Cardiac septum (tissue), 1 donor: ENCODE measurements at regions not wholly inside any gene's neighbourhood (a gene's known extent, or its start where the extent isn't known, plus 50 kb on each side); places are given as distances from the start of the nearest gene placed in this dataset.

Source experiments
- DNase-seq: peaks from one replicate; pipeline ENCODE4 v3.0.0-alpha.2; 2020; ENCODE audit warnings: low spot score
- intact Hi-C: fragments of 100-400 bp; cut with DNase I; formaldehyde crosslinking; loops from one replicate; pipeline ENCODE4 v1.14.0; 2022
- donor health status: DM: no; HTN: no; CAD: no.

DNA sequence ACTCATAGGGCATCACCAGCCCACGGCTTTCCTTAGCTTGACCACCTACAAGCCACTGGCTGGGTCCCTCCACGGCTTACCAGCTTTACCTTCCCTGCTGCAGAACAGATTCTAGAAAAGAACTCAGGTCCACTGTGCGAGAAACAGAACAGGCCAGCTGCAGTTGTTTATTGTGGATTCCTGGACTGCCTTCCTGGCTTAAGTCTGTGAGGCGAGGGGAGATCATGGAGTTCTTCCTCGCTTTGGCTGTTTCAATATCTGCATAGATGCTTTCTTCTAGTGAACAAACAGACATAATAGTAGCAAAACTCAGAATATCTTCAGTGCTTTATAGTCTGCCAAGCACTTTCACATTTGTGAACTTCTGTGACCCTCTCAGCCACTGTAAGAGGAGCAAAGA is 162.9 kb upstream of the HABP2 start:
- intact Hi-C loops: loop anchor here (5.0 to 10.0 kb wide), 2 partner anchors 443 to 825 kb away; no protein-coding TSS in a partner anchor
- DNase-seq: no peak

DNA sequence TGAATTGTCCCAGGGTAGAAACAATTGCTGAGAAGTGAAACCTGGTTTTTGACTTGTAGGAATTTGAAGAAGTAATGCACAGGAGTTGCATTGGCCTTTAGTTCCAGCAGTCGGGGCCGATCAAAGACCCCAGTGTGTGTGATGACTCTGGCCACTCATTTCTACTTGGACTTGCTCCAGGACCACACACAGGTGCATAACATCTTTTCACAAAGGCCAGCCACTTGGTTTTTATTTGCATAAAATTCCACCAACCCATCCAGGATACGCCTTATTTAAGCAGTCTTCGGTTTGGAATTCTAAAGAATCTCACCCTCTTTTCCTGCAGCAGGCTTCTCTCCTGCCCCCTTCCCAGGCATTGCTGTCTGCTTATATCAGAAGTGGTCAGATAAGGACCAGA is 162.0 kb upstream of the HABP2 start:
- intact Hi-C loops: no loop called here
- no peak for DNase-seq

DNA sequence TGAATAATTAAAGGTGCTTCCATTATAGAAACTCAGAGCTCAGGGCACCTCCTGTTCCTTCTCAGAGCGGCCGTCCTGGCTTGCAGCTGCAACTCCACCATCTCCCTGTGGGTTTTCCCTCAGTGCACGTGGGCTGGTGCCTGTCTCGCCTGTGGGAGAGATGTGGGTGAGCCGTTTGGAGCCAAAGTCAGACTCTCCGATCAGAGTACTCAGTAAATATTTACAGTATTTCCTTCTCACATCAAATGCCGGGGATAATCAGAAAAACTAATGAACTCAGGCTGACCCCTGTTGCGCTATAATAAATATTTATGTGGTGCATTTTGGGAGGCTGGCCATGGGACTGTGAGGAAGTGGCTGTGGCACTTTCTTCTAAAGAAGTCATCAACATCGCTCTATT is 155.8 kb upstream of the HABP2 start:
- intact Hi-C loops: no loop called here
- no peak for DNase-seq

DNA sequence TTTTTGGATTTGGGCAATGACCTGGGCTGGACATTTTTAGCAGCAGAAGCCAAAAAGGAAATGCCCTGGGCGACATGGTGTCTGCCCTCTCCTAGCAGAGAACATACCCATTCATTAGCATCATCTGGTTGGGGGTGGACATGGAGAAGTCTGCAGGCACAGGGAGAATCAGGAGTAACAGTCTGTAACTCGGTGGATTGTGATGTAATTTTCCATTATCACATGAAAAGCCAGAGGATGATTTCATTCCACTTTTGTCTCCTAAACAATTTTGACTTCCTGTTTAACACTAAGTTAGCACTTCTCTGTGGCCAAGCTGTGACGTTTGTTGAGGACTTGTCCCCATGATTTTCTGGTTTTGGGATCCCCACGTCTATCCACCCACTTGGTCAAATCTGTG is 153.8 kb upstream of the HABP2 start:
- DNase-seq: no peak
- intact Hi-C loops: no loop called here

DNA sequence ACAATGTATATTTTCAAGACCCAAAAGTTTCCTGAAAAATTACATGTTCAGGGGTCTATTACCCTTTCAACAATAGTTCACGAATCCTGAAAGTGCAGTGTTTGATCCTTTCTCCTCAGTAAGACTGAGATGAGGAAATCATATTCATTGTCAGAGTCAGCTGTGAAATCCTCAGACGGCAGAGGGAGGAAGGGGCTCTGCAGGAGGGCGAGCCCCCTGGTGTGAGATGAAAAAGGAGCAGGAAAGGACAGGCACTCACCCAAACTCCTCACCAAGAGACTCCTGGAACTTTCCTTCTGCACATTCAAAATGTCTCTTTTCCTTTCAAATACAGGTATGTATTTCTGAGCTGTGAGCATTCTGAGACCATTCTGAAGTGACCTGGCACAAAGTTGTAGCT is 150.3 kb upstream of the HABP2 start:
- intact Hi-C loops: no loop called here
- no peak for DNase-seq

DNA sequence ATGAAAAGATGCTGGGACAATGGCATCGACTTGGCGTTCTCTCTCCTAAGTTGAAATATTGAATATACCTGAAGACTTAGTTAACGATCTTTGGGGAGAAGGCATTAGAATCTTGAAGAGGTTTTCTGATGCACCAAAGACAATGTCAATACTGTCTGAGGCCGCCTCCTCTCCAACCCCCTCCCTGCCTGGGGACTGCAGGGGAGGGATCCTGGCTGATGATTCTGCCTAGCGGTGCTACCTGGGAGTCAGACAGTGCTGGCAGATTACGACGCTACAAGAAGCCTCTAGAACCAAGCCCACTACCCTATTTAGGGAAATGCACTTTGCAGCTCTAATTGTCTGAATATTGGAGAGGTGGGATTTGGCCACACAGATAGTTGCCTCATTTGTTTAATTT is 145.6 kb upstream of the HABP2 start:
- intact Hi-C loops: no loop called here
- DNase-seq: no peak

DNA sequence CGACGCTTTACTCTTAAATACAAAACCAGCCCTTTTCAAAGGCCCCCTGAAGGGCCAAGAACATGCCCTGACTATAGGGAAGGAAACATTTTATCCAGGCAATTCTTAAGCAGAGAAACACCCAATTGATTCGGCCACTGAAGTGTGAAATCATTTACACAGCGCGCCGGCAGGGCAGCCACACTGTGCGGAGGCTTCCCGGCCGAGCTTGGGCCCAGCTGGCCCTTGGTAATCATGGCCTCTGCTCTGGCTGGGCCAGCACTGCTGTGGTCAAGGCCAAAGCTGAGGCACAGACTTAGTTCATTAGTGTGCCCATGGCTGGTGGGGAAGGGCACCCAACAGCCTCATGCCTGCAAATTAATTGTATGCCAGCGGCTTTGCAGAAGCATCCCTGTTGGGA is 143.7 kb upstream of the HABP2 start:
- DNase-seq: no peak

DNA sequence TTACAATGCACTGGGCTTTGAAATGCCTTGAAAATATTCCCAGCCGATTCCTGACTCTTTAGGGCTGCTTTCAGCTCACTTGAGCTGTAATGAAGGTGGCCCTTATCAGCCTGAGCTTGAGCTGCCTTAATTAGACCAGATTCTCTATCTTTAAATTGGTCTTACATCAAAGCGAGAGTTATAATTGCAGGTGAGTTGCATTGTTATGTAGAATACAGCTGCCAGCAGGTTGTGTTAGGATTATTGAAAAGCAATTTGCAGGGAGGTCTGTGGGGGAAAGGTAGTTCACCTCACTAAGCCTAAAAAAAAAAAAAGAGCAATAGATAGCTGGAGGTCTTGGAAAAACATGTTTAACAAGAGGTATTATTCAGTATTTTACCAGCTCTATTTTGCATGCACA is 142.2 kb upstream of the HABP2 start:
- no peak for DNase-seq
- intact Hi-C loops: no loop called here

More for the DNA sequence above, 143.7 kb upstream of the HABP2 start:
- intact Hi-C loops: no loop called here

DNA sequence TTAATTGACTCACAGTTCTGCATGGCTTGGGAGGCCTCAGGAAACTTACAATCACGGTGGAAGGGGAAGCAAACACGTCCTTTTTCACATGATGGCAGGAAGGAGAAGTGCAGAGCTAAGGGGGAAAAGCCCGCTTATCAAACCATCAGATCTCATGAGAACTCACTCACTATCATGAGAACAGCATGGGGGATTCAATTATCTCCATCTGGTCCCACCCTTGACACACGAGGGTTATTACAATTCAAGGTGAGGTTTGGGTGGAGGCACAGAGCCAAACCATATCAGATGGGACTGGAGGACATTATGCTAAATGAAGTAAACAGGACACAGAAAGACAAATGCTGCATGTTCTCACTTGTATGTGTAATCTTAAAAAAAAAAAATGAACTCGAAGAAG is 141.4 kb upstream of the HABP2 start:
- intact Hi-C loops: no loop called here
- DNase-seq: no peak

DNA sequence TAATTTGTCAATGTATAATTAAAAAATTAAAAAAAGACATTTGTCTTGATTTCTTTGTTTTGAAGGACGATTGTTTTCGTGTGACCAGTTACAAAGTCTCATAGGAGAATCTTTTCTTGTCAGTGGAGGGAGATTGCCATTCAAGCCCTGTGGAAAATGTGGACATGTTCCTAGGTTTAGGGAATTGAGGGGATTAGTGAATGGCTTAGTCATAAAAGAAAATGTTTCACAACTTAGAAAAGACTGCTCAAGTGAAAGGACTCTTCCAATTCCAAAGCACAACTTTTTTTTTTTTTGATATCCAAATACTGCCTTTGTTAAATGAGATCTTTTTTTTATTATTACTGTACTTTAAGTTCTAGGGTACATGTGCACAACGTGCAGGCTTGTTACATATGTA is 140.7 kb upstream of the HABP2 start:
- intact Hi-C loops: no loop called here
- DNase-seq: no peak

DNA sequence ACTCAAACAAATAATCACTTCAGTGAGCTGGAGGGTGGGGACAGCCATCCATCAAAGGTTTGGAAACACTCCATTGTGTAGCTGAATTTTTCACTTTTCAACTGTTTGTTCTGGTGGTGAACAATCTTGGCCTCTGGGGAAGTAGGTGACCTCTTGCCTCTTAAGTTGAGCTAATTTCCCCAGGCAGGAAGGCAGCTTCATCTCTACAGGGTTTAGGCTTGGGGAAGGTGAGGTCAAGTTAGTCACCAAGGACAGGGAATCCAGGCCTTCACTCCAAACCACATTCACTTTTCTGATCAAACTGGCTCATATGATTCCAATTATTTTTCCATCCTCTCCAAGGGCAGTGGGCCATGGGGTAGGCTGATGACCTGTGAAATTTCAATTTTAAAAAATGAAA is 138.3 kb upstream of the HABP2 start:
- no peak for DNase-seq
- intact Hi-C loops: no loop called here

DNA sequence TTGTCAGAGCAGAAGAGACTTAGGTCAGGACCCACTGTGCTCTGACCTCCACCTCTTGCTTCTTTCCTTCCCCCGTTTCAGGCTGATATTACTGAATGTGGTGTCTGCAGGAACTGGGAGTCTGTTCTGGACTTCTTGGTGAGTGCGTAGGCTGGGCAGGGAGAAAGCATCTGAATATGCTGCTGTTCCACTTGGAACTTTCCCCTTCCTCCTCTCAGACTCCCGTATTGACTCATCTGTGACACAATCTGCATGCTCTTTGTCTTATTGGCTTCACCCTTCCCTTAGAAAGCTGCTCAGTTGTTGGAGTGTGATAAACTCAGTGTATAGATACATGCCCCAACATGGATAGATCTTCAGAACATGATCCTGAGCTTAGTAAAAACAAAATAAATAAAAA is 137.6 kb upstream of the HABP2 start:
- intact Hi-C loops: no loop called here
- no peak for DNase-seq

DNA sequence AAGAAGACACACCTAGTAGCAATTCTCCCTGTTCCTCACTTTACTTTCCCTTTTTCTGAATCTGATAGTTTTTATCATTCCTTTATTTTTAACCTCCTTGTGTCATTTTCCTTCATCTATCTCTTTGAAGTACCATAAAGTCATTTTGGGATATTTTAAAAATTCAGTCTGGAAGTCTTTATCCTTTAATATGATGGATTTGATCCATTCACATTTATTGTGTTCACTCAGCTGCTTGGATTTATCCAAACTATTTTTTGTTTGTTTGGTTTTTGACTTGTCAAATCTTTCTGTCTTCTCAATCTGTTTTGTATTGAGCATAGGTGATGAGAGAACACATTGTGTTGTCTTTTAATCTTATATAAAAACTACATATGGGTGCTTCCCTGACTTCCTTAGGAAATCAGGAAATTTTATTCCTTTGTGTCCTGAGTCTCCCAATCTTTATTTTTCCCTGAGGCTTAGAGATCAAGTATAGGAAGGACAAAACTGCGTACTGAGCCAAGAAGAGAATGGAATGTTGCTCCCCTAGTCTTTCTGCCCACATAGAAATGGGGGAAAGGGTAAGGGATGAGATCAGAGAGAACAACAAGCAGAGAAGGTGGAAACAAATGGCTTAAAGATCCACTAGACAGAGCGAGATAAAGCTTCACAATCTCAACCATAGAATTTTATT is 132.7 kb upstream of the HABP2 start:
- intact Hi-C loops: no loop called here

DNA sequence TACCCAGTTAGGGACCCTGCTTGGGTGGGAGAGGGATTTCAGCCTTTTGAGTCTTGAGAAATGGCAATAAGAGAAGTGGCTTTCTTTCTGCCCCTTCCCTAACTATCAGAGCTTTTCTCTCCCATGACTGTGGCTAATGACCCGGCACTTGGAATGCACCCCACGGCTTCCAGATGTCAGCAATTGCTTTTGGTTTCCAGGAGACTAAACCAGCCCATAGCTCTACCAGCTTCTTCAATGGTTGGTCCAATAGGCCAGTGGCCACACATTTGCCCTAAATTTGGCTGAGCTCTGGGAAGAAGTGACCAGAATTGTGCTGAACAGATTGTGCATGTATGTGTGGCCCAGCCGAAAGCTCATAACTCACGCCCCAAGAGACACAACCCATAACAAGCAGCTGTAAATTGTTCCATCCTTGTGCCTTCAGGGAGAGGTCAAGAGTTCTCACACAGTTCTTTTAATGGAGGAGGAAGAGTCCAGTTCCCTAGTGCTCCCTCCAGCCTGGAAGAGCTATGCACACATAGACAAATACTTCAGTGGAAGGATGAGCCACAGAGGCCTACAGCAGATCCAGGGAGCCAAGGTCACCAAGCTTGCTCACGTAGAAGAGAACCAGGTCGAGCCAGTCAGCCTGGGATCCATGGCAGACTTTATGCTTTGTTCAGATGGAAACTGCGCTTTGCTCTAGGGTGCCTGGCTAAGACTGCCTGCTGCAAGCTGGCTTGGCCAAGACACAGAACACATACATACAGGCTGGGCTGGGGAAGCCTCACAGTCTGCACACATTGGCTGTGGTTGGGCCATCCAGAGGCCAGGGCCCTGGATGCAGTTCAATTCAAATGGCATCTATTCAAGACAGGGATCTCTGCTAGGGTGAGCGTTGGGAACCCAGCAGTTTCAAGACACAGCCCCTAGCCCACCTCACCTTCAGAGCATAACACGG is 131.8 kb upstream of the HABP2 start:
- intact Hi-C loops: no loop called here
- DNase-seq: no peak

More for the DNA sequence above, 132.7 kb upstream of the HABP2 start:
- DNase-seq: no peak

DNA sequence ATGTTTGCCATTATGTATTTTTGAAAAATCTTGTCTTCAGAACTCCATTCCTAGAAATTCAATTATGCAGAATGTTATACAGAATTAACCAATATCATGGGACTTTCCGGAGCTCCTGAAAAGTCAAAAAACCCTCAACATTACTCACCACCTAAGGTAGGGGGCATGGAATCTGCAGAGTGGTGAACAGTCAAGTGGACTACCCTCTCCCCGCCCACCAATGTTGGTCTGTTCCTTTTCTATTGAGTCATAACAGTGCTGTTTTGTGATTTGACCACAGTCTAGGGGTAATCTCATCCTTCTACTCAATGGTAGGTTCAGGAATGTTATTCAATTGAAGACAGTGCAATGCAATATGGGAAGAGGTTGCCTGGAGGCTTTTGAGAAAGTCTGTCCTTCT is 130.5 kb upstream of the HABP2 start:
- DNase-seq: no peak
- intact Hi-C loops: no loop called here

DNA sequence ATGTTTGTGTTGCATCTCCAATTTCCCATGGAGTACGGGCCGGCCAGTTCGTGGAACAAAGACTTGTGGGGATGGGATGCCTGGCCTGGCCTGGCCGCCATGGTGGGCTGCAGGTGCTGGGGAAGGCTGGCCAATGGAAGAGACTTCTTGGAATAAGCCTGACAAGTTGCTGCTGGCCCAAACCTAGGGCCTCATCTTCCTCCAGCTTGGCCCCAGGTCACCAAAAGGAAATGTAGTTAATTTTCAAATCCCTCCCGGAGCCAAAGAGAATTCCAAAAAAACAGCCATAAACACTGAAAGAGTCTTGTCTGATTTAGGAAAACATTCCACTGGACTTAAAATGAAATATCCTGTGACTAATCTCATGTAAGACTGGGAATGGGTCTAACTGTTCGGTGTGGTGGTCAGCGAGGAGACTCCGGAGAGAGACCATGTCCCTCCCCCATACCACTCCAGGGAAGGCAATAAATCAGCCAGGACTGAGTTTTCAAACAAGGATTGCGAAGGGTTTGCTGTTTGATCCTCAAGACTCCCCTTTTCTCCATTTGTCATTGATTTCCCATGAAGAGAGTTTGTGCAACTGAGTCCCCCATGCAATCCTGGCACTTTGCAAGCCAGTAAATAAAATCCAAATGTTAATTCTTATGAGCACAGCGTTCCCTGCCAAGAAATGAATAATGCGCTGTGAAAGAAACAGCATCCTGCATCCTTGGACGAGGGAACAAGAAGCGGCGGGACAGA is 128.7 kb upstream of the HABP2 start:
- intact Hi-C loops: no loop called here
- DNase-seq: no peak

DNA sequence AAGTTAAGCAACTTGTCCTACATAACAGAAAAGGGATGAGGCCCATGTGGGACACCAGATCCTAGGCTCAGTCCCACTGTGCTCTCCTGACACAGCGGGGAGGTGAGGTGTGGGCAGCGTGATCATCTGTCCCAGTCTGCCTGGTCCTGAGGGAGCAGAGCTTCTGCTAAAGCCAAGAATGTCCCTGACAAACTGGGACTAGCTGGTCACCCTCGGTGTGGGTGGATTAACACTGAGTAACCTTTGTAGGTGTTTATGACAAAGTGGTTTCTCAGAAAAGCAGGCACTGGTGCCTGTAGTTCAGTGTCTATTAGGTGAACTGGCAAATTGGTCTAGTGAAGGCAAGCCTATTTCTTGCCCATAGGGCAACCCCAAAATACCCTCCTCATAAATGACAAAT is 127.8 kb upstream of the HABP2 start:
- no peak for DNase-seq
- intact Hi-C loops: no loop called here

DNA sequence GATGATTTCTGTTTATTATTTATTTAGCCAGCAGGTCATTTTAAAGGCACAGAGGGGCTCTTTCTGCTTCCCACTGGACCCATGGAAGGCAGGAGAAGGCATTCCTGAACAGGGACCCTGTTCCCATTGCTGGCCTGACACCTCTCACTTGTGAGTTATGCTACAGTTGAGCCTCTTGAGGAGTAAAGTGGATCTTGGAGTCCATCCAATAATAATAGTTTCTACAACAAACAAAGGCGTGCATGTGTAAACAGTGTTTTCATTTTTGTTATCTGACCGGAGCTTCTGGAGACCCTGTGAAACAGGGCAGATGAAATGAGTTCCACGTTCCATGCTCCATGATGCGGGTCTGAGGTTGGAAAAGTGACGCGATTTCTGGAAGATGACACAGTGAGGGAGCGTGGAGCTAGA is 127.3 kb upstream of the HABP2 start:
- intact Hi-C loops: no loop called here
- no peak for DNase-seq

DNA sequence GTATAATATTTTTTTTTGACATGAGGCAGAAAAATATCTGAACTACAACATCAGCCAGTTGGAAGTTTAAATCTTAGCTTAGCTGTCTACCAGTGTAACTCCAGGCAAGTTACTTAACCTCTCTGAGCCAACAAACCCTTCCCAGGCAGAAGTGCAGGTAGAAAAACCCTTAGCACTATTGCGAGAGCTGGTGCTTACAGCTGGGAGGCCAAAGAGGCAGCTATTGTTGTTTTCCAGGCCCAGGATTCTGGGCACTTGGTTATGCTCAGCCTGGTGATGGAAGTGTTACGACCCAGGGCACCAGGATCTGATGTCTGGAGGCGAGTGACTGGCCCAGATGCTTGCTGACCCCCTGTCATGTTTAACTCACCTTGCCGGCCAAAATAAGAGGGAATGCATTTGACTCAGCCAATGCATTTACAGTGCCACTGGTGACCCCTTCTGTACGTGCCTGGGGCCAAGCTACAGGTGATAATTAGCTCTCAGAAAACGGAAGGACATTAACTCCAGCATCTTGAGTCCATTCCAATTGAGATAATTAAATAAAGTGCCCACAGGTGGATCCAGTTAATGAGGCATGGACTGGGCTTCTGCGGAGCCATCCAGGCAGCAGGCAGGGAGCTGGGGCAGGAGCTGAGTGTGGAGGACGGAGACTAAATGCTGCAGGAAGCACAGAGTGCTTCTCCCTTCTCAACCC is 126.5 kb upstream of the HABP2 start:
- intact Hi-C loops: no loop called here
- DNase-seq: no peak

DNA sequence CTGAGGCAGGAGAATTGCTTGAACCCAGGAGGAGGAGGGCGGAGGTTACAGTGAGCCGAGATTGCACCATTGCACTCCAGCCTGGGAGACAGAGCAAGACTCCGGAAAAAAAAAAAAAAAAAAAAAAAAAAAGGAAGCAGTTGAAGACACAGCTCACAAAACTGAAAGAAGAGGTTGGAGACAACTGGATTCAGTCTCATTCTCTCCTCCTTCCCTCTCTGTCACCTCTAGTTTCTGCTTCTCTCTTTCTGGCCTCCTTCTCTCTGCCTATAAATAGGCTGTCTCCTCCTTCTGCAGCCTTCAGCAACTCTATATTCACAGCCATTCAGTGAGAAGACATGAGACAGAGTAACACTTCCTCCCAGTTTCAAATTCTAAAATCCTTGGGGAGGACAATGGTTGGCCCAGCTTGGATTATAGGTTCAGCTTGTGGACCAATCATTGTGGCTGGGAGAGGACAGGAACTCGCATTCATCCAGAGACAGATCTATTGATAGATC is 125.6 kb upstream of the HABP2 start:
- intact Hi-C loops: no loop called here
- no peak for DNase-seq
